NCI-H1436 treated with DMSO at 0.1 percent for 48 hours (cell line): ENCODE measurements at regions not wholly inside any gene's neighbourhood (a gene's known extent, or its start where the extent isn't known, plus 50 kb on each side); places are given as distances from the start of the nearest gene placed in this dataset.
"Not testable (repeated sequence)": the region's sequence is repeated elsewhere in the genome, so short reads cannot be mapped to it uniquely, and the experiment has no call there.

Experiments
- DNase-seq: peaks from one replicate; lab custom pipeline; 2025; lab: John Stamatoyannopoulos, UW

- no peak for DNase-seq
Measured at GRCh38 chr1:76687307-76688175, 179.7 kb upstream of the ST6GALNAC5 start.

DNA sequence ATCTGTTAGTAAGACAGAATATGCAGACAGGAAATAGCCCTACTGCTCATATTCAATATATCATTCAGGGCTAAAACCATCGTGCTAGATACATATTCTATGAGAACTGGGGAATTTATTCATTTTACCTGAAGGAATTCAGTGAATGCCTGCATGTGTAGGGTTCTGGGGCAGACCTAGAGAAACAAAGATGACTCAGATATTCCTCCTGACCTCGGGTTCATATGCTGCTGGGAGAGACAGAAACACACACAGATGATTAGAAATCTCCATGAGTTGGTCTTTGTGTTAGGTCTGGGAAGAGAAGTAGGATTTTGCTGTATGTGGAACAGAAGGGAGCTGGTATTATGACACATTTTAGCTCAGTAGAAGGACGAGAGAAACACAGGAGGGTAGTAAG, 176.5 kb upstream of the ST6GALNAC5 start:
- no peak for DNase-seq

DNA sequence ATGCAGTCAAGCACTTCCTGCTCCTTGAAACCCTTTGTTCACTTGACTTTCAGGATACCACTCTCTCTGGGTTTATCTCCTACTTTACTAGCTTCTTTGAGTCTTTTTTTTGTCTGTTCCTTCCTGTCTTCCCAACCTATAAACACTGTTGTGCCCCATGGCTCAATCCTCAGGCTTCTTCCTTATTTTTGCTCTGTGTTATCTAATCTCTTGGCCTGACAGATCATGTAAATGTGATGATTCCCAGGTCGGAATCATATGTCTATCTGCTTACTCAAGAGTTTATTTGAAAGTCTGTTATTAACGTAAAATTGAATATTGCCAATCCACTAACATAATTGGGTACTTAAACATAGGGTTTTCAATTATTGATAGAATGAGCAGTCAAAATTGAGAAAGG, 171.7 kb upstream of the ST6GALNAC5 start:
- DNase-seq: no peak

DNA sequence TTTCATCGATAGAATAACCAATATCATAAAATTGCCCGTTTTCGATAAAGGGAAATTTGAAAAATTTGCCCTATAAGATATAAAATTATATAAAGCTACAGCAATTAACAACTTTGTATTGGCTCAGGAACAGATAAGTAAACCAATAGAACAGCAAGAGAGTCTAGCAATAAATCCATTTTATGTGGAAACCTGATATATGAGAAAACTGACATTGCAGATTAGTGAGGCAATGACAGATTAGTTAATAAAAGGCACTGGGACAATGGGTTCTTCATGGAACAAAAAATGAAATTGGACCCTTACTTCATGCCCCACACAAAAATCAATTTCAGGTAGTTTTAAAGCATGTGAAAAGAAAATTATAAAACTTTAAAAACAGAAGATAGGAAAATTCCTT, 169.9 kb upstream of the ST6GALNAC5 start:
- no peak for DNase-seq

- not testable (repeated sequence) for DNase-seq
Measured at GRCh38 chr1:76699646-76700045, 167.6 kb upstream of the ST6GALNAC5 start.

- not testable (repeated sequence) for DNase-seq
Measured at GRCh38 chr1:76700200-76700599, 167.1 kb upstream of the ST6GALNAC5 start.

GRCh38 chr1:76705560-76705959, 161.7 kb upstream of the ST6GALNAC5 start:
- DNase-seq: no peak

DNA sequence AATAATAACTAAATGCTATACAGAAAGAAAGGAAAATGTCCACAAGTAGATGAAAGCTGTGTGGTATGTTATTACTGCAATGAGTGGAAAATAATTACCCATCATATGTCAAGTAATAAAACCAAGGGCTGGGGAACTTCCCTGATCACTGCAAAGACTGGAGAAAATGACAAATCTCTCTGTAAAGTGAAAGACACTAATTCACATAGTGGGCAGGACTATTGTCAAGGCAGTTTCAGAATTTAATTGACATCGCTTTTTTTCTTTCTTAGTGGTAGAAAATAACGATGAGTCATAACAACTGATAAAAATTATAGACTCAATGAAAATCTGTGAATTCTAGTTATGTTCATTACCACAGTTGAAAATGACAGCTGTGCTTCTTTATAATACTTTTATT, 153.7 kb upstream of the ST6GALNAC5 start:
- no peak for DNase-seq

- DNase-seq: no peak
Measured at GRCh38 chr1:76715474-76715873, 151.8 kb upstream of the ST6GALNAC5 start.

DNA sequence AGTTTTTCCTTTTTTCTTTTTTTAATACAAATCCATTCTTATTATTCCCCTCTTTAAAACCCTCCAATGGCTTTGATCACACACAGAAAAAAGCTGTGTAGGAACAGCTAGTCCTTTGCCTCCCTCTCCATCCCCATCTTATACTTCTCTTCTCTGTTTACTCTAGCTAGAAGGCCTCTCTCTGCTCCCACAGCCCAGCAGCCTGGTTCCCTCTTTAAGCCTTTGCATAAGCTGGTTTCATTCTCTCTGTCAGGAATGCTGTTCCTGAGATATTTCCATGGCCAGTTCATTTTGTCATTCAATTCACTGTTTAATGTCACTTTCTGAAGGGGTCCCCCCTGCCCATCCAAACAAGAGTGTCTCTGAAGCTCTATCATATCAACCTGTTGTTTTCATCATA, 143.3 kb upstream of the ST6GALNAC5 start:
- no peak for DNase-seq

GRCh38 chr1:76724816-76725215, 142.5 kb upstream of the ST6GALNAC5 start:
- DNase-seq: no peak

GRCh38 chr1:76725864-76726619, 141.2 kb upstream of the ST6GALNAC5 start:
- DNase-seq: no peak

- DNase-seq: no peak
Measured at GRCh38 chr1:76727520-76727919, 139.8 kb upstream of the ST6GALNAC5 start.

- DNase-seq: no peak
Measured at GRCh38 chr1:76729142-76729541, 138.1 kb upstream of the ST6GALNAC5 start.

DNA sequence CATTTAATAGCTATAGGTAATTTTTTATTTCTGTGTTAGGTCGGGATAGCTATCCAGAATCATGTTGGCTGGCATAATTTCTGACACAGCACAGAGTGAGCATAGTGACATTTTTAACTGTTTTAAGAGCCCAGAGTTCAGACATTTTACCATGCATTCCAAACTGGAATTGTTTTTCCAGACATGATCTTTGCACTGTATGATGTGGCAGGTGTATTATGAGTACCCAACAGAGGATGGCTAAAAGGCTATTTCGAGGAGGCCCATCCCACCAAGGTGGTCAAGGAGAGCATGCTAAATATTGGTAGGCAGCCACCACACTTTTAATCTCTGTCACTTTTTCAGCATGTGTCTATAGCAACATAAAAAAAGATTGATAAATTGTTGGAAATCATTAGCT, 137.3 kb upstream of the ST6GALNAC5 start:
- no peak for DNase-seq

DNA sequence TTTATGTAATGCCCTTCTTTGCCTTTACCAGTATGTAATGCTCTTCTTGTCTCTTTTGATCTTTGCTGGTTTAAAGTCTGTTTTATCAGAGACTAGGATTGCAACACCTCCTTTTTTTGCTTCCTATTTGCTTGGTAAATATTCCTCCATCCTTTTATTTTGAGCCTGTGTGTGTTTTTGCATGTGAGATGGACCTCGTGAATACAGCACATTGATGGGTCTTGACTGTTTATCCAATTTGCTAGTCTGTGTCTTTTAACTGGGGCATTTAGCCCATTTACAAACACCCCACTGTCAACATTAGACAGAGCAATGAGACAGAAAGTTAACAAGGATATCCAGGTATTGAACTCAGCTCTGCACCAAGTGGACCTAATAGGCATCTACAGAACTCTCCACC, 128.9 kb upstream of the ST6GALNAC5 start:
- not testable (repeated sequence) for DNase-seq

DNA sequence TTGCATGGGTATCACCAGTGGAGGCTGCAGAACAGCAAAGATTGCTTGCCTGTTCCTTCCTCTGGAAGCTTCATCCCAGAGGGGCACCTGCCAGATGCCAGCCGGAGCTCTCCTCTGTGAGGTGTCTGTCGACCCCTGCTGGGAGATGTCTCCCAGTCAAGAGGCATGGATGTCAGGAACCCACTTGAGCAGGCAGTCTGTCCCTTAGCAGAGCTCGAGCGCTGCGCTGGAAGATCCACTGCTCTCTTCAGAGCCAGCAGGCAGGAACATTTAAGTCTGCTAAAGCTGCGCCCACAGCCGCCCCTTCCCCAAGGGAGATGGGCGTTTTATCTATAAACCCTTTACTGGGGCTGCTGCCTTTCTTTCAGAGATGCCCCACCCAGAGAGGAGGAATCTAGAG, 126.3 kb upstream of the ST6GALNAC5 start:
- not testable (repeated sequence) for DNase-seq

DNA sequence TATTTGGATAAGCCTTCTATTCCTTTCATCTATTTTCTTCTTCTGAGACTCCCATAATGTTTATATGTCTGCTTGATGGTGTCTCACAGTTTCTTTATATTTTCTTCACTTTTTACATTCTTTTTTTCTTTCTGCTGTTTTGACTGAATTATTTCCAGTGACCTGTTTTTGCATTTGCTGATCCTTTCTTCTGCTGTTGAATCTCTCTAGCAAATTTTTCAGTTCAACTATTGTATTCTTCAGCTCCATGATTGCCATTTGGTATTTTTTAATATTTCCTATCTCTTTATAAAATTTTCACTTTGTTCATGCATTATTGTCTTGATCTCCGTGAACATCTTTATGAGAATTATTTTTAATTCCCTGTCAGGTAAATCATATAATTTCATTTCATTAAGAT, 122.3 kb upstream of the ST6GALNAC5 start:
- no peak for DNase-seq

- DNase-seq: no peak
Measured at GRCh38 chr1:76746206-76746605, 121.1 kb upstream of the ST6GALNAC5 start.

DNA sequence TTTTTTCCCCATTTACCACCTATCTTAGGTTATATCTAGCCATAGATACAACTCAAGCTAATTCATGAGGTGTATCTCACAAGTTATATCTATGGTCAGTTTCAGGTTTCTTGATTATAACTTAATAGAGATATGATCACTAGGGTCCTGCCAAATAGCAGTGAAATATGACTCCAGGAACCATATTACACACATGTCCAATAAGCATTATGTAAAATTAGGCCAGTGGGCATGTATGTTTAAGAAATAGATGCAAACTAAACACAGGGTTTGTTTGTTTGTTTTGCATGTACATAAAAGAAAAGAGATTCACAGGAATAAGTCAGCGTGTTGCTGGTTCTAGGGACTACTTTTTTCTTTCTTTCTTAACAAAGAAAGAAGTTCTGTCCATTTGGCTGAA, 112.5 kb upstream of the ST6GALNAC5 start:
- no peak for DNase-seq

GRCh38 chr1:76759171-76759860, 108.0 kb upstream of the ST6GALNAC5 start:
- DNase-seq: no peak

GRCh38 chr1:76759950-76760349, 107.3 kb upstream of the ST6GALNAC5 start:
- DNase-seq: peak; percentile 12

DNA sequence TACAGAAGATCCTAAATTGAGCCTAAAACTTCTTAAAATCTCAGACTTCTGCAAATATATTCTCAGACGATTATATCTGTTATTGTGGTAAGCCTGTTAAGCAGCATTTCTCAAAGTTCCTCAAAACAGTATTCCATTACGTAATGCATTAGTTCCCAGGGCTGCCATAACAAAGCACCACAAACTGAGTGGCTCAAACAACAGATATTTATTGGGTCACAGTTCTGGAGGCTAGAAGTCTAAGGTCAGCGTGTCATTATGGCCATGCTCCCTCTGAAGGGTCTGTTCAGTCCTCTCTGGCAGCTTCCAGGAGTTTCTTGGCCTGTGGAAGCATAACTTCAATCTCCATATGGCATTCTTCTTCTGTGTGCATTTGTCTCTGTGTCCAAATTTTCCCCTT, 103.5 kb upstream of the ST6GALNAC5 start:
- DNase-seq: no peak
